ENCODE measurements at regions not wholly inside any gene's neighbourhood (a gene's known extent, or its start where the extent isn't known, plus 50 kb on each side); places are given as distances from the start of the nearest gene placed in this dataset.

GRCh38 chr7:35860664-35861063 is 59.8 kb downstream of the SEPTIN7 start:
- TF ChIP-seq CTCF (IDR thresholded peaks at IDR 0.05) (no peak), POLR2AphosphoS5 (IDR thresholded peaks at IDR 0.05; ENCODE audit: low read depth, low read length) (no peak), SIN3A (IDR thresholded peaks at IDR 0.05; ENCODE audit: borderline replicate concordance, insufficient read depth, low read depth, low read length) (no peak), TCF7L2 (IDR thresholded peaks at IDR 0.05; ENCODE audit: low read depth, low read length) (no peak), REST (IDR thresholded peaks at IDR 0.05; ENCODE audit: insufficient read depth in 1 of 2, low read depth in 2 of 2, low read length in 1 of 2) (no peak)
